ENCODE measurements at regions not wholly inside any gene's neighbourhood (a gene's known extent, or its start where the extent isn't known, plus 50 kb on each side); places are given as distances from the start of the nearest gene placed in this dataset.

- DNase-seq (ENCODE audit: insufficient read length) (no peak), FAIRE-seq (no peak)
- TF ChIP-seq POLR2A (IDR thresholded peaks at IDR 0.05; ENCODE audit: low read depth, low read length) = no peak
- no peak for TF ChIP-seq TAF1 (IDR thresholded peaks at IDR 0.05; ENCODE audit: borderline replicate concordance, low read depth, low read length)
- no peak for TF ChIP-seq POLR2AphosphoS5 (IDR thresholded peaks at IDR 0.05; ENCODE audit: low read depth, low read length)
Observed at GRCh38 chr2:122000556-122001340, 245.3 kb downstream of the TSN start.

- TF ChIP-seq TAF1 (IDR thresholded peaks at IDR 0.05; ENCODE audit: borderline replicate concordance, low read depth, low read length) (no peak), POLR2A (IDR thresholded peaks at IDR 0.05; ENCODE audit: low read depth, low read length) (no peak), POLR2AphosphoS5 (IDR thresholded peaks at IDR 0.05; ENCODE audit: low read depth, low read length) (no peak)
- no peak for FAIRE-seq
Observed at GRCh38 chr2:122001441-122001874, 246.0 kb downstream of the TSN start.

GRCh38 chr2:122003196-122003940 is 247.9 kb downstream of the TSN start:
- no peak for FAIRE-seq
- DNase-seq (ENCODE audit: insufficient read length) = no peak
- TF ChIP-seq POLR2AphosphoS5 (IDR thresholded peaks at IDR 0.05; ENCODE audit: low read depth, low read length) (no peak), TAF1 (IDR thresholded peaks at IDR 0.05; ENCODE audit: borderline replicate concordance, low read depth, low read length) (no peak), POLR2A (IDR thresholded peaks at IDR 0.05; ENCODE audit: low read depth, low read length) (no peak)

More at GRCh38 chr2:122001441-122001874, 246.0 kb downstream of the TSN start:
- no peak for DNase-seq (ENCODE audit: insufficient read length)

- FAIRE-seq (no peak), DNase-seq (ENCODE audit: insufficient read length) (no peak)
- no peak for TF ChIP-seq POLR2A (IDR thresholded peaks at IDR 0.05; ENCODE audit: low read depth, low read length)
Observed at GRCh38 chr2:122007126-122007525, 251.7 kb downstream of the TSN start.

GRCh38 chr2:122007577-122007976 is 252.1 kb downstream of the TSN start:
- FAIRE-seq (no peak), DNase-seq (ENCODE audit: insufficient read length) (no peak)

GRCh38 chr2:122009561-122009960 is 254.1 kb downstream of the TSN start:
- FAIRE-seq (no peak), DNase-seq (ENCODE audit: insufficient read length) (no peak)
- no peak for TF ChIP-seq POLR2AphosphoS5 (IDR thresholded peaks at IDR 0.05; ENCODE audit: low read depth, low read length)
- TF ChIP-seq POLR2A (IDR thresholded peaks at IDR 0.05; ENCODE audit: low read depth, low read length) = no peak
- TF ChIP-seq TAF1 (IDR thresholded peaks at IDR 0.05; ENCODE audit: borderline replicate concordance, low read depth, low read length) = no peak

More at GRCh38 chr2:122007577-122007976, 252.1 kb downstream of the TSN start:
- no peak for TF ChIP-seq TAF1 (IDR thresholded peaks at IDR 0.05; ENCODE audit: borderline replicate concordance, low read depth, low read length)
- TF ChIP-seq POLR2A (IDR thresholded peaks at IDR 0.05; ENCODE audit: low read depth, low read length) = no peak
- no peak for TF ChIP-seq POLR2AphosphoS5 (IDR thresholded peaks at IDR 0.05; ENCODE audit: low read depth, low read length)

GRCh38 chr2:122011493-122012270 is 256.2 kb downstream of the TSN start:
- FAIRE-seq = no peak
- no peak for DNase-seq (ENCODE audit: insufficient read length)
- TF ChIP-seq POLR2AphosphoS5 (IDR thresholded peaks at IDR 0.05; ENCODE audit: low read depth, low read length) (no peak), TAF1 (IDR thresholded peaks at IDR 0.05; ENCODE audit: borderline replicate concordance, low read depth, low read length) (no peak), POLR2A (IDR thresholded peaks at IDR 0.05; ENCODE audit: low read depth, low read length) (no peak)

GRCh38 chr2:122018736-122019135 is 263.3 kb downstream of the TSN start:
- DNase-seq (ENCODE audit: insufficient read length) = no peak
- FAIRE-seq = no peak
- TF ChIP-seq POLR2AphosphoS5 (IDR thresholded peaks at IDR 0.05; ENCODE audit: low read depth, low read length) = no peak
- no peak for TF ChIP-seq TAF1 (IDR thresholded peaks at IDR 0.05; ENCODE audit: borderline replicate concordance, low read depth, low read length)
- TF ChIP-seq POLR2A (IDR thresholded peaks at IDR 0.05; ENCODE audit: low read depth, low read length) = no peak

- DNase-seq (ENCODE audit: insufficient read length) = no peak
- FAIRE-seq = no peak
- TF ChIP-seq POLR2AphosphoS5 (IDR thresholded peaks at IDR 0.05; ENCODE audit: low read depth, low read length) (no peak), POLR2A (IDR thresholded peaks at IDR 0.05; ENCODE audit: low read depth, low read length) (no peak), TAF1 (IDR thresholded peaks at IDR 0.05; ENCODE audit: borderline replicate concordance, low read depth, low read length) (no peak)
Observed at GRCh38 chr2:122019724-122020123, 264.3 kb downstream of the TSN start.

GRCh38 chr2:122020377-122020776 is 264.9 kb downstream of the TSN start:
- DNase-seq (ENCODE audit: insufficient read length) (no peak), FAIRE-seq (no peak)
- no peak for TF ChIP-seq TAF1 (IDR thresholded peaks at IDR 0.05; ENCODE audit: borderline replicate concordance, low read depth, low read length)
- TF ChIP-seq POLR2A (IDR thresholded peaks at IDR 0.05; ENCODE audit: low read depth, low read length) = no peak
- no peak for TF ChIP-seq POLR2AphosphoS5 (IDR thresholded peaks at IDR 0.05; ENCODE audit: low read depth, low read length)

GRCh38 chr2:122021941-122022340 is 266.5 kb downstream of the TSN start:
- FAIRE-seq (no peak), DNase-seq (ENCODE audit: insufficient read length) (no peak)
- TF ChIP-seq POLR2A (IDR thresholded peaks at IDR 0.05; ENCODE audit: low read depth, low read length) = no peak
- no peak for TF ChIP-seq TAF1 (IDR thresholded peaks at IDR 0.05; ENCODE audit: borderline replicate concordance, low read depth, low read length)
- no peak for TF ChIP-seq POLR2AphosphoS5 (IDR thresholded peaks at IDR 0.05; ENCODE audit: low read depth, low read length)
